NB4 (cell line): ENCODE measurements at regions not wholly inside any gene's neighbourhood (a gene's known extent, or its start where the extent isn't known, plus 50 kb on each side); places are given as distances from the start of the nearest gene placed in this dataset.

Experiments
- MYC ChIP-seq: IDR thresholded peaks from 2 replicates; pipeline ENCODE4 v1.6.1; 2011; ENCODE audit warnings: low read depth, low read length
- POLR2A ChIP-seq: IDR thresholded peaks from 2 replicates; pipeline ENCODE4 v1.6.1; 2011; ENCODE audit warnings: mild to moderate bottlenecking; ENCODE audit not compliant: insufficient read length; ENCODE audit errors: extremely low read depth
- TF ChIP-seq, protein P1 (sequence below): IDR thresholded peaks from one replicate; pipeline ENCODE4 v1.5.1; 2012; ENCODE audit warnings: low read depth, low read length
- TF ChIP-seq, protein P2 (sequence below): IDR thresholded peaks from 2 replicates; pipeline ENCODE4 v1.6.1; 2011; ENCODE audit warnings: low read depth, low read length

DNA sequence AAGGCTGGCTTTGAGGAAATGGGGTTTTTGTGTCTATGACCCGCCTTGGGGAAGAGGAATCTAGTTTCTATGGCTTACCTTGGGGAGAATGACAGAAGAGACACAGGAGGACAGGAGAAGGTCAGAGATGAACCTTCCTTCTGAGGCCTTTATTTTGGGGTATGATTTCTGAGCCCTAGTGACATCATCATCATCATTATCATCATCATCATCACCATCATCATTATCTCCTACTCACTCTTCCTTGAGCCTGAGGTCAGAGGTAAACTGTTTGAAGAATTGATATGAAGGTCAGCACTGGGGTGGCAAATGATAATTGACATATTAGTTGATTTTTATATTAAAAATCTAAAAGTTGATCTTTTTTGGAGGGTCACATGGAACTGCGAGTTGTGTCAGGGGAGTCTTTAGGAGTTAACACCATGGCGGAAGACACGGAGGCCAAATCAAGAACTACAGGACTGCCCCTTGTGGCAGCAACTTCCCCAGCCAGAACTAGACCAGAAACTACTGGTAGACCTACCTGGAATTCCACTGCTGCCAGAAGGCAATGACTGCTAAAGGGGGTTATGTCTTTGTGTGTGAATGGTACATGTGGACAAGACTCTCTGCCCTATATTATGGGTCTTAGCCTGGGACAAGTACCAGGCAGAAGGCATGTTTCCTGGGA lies 49.8 kb upstream of the WLS start:
- TF ChIP-seq, protein P1, sequence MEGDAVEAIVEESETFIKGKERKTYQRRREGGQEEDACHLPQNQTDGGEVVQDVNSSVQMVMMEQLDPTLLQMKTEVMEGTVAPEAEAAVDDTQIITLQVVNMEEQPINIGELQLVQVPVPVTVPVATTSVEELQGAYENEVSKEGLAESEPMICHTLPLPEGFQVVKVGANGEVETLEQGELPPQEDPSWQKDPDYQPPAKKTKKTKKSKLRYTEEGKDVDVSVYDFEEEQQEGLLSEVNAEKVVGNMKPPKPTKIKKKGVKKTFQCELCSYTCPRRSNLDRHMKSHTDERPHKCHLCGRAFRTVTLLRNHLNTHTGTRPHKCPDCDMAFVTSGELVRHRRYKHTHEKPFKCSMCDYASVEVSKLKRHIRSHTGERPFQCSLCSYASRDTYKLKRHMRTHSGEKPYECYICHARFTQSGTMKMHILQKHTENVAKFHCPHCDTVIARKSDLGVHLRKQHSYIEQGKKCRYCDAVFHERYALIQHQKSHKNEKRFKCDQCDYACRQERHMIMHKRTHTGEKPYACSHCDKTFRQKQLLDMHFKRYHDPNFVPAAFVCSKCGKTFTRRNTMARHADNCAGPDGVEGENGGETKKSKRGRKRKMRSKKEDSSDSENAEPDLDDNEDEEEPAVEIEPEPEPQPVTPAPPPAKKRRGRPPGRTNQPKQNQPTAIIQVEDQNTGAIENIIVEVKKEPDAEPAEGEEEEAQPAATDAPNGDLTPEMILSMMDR = no peak
- TF ChIP-seq POLR2A = no peak
- TF ChIP-seq, protein P2, sequence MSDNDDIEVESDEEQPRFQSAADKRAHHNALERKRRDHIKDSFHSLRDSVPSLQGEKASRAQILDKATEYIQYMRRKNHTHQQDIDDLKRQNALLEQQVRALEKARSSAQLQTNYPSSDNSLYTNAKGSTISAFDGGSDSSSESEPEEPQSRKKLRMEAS = no peak
- TF ChIP-seq MYC = no peak
